WTC11 (cell line): ENCODE measurements at regions not wholly inside any gene's neighbourhood (a gene's known extent, or its start where the extent isn't known, plus 50 kb on each side); places are given as distances from the start of the nearest gene placed in this dataset.

Experiments
- ATAC-seq: fragments of 200-7000 bp; cut with Tn5 transposase; 2 replicates; pipeline ENCODE4 v1.10.0; 2021; ENCODE audit warnings: mild to moderate bottlenecking, moderate library complexity
- CTCF ChIA-PET: fragments of 300-600 bp; sonication (Branson Sonifier 250); formaldehyde crosslinking; loops from one replicate; lab custom pipeline; 2021; ENCODE audit warnings: antibody characterized with exemption; lab: Charles Lee
- POLR2A ChIA-PET: fragments of 350-600 bp; sonication (Branson Sonifier 250); formaldehyde crosslinking; loops from one replicate; lab custom pipeline; 2021; ENCODE audit warnings: antibody characterized with exemption; lab: Charles Lee
- DNase-seq: peaks from one replicate; pipeline ENCODE4 v3.0.0; 2021; ENCODE audit warnings: low spot score
- H3K27ac Mint-ChIP-seq: 2 replicates; pipeline ENCODE4 v1.8.0; 2021; ENCODE audit warnings: mixed read lengths
- H3K27me3 Mint-ChIP-seq: 2 replicates; pipeline ENCODE4 v1.8.0; 2021; ENCODE audit warnings: low read depth, mild to moderate bottlenecking, moderate library complexity, mixed read lengths
- H3K36me3 Mint-ChIP-seq: 2 replicates; pipeline ENCODE4 v1.8.0; 2021; ENCODE audit warnings: mixed read lengths
- H3K4me1 Mint-ChIP-seq: 2 replicates; pipeline ENCODE4 v1.8.0; 2022; ENCODE audit warnings: mixed read lengths
- H3K4me3 Mint-ChIP-seq: 2 replicates; pipeline ENCODE4 v1.8.0; 2021; ENCODE audit warnings: mild to moderate bottlenecking, moderate library complexity, mixed read lengths
- H3K9me3 Mint-ChIP-seq: 2 replicates; pipeline ENCODE4 v1.8.0; 2021; ENCODE audit warnings: mixed read lengths
- ATF2 ChIP-seq: sonication (generic); formaldehyde crosslinking; IDR thresholded peaks from 2 replicates; pipeline ENCODE4 v1.8.1; 2022; ENCODE audit warnings: low read depth, missing genetic modification reagents, borderline replicate concordance
- ATF3 ChIP-seq: sonication (generic); formaldehyde crosslinking; conservative IDR thresholded peaks from 2 replicates; pipeline ENCODE4 v1.8.1; 2022; ENCODE audit warnings: mild to moderate bottlenecking, missing genetic modification reagents
- CBFB ChIP-seq: sonication (generic); formaldehyde crosslinking; IDR thresholded peaks from 2 replicates; pipeline ENCODE4 v1.8.1; 2022; ENCODE audit warnings: mild to moderate bottlenecking, low read depth, missing genetic modification reagents
- CDX4 ChIP-seq: fragments of 250-450 bp; sonication (Bioruptor Pico); IDR thresholded peaks from 2 replicates; pipeline ENCODE4 v1.9.0; 2021; ENCODE audit warnings: moderate library complexity, mild to moderate bottlenecking, inconsistent platforms, borderline replicate concordance
- ERG ChIP-seq: fragments of 250-450 bp; sonication (Bioruptor Pico); IDR thresholded peaks from 2 replicates; pipeline ENCODE4 v1.8.0; 2021; ENCODE audit warnings: mild to moderate bottlenecking
- ESRRA ChIP-seq: sonication (generic); formaldehyde crosslinking; IDR thresholded peaks from 2 replicates; pipeline ENCODE4 v1.8.1; 2022; ENCODE audit warnings: mild to moderate bottlenecking, missing genetic modification reagents, borderline replicate concordance
- FOXP1 ChIP-seq: sonication (generic); formaldehyde crosslinking; IDR thresholded peaks from 2 replicates; pipeline ENCODE4 v1.8.0; 2022; ENCODE audit warnings: missing genetic modification reagents, mild to moderate bottlenecking, moderate library complexity, borderline replicate concordance
- GTF2I ChIP-seq: fragments of 250-450 bp; sonication (Bioruptor Pico); conservative IDR thresholded peaks from 2 replicates; pipeline ENCODE4 v1.4.0; 2021; ENCODE audit warnings: mild to moderate bottlenecking
- JAZF1 ChIP-seq: fragments of 250-450 bp; sonication (Bioruptor Pico); IDR thresholded peaks from 2 replicates; pipeline ENCODE4 v1.9.0; 2021; ENCODE audit warnings: moderate library complexity, mild to moderate bottlenecking, inconsistent platforms
- NFE2L1 ChIP-seq: sonication (generic); formaldehyde crosslinking; IDR thresholded peaks from 2 replicates; pipeline ENCODE4 v1.8.1; 2023; ENCODE audit warnings: missing genetic modification reagents
- NFYB ChIP-seq: sonication (generic); formaldehyde crosslinking; conservative IDR thresholded peaks from 2 replicates; pipeline ENCODE4 v1.8.0; 2022; ENCODE audit warnings: low read depth, missing genetic modification reagents
- NR1H2 ChIP-seq: sonication (generic); formaldehyde crosslinking; IDR thresholded peaks from 2 replicates; pipeline ENCODE4 v1.9.0; 2021; ENCODE audit warnings: mild to moderate bottlenecking, moderate library complexity, missing genetic modification reagents
- PRRX2 ChIP-seq: fragments of 250-450 bp; sonication (Bioruptor Pico); IDR thresholded peaks from 2 replicates; pipeline ENCODE4 v1.8.0; 2021; ENCODE audit warnings: mild to moderate bottlenecking
- RELA ChIP-seq: sonication (generic); formaldehyde crosslinking; IDR thresholded peaks from 2 replicates; pipeline ENCODE4 v1.8.1; 2022; ENCODE audit warnings: missing genetic modification reagents, mild to moderate bottlenecking, borderline replicate concordance
- TCF7 ChIP-seq: sonication (generic); formaldehyde crosslinking; IDR thresholded peaks from 2 replicates; pipeline ENCODE4 v1.8.0; 2022; ENCODE audit warnings: mild to moderate bottlenecking, low read depth, missing genetic modification reagents, moderate library complexity
- ZNF416 ChIP-seq: fragments of 250-450 bp; sonication (Bioruptor Pico); IDR thresholded peaks from 2 replicates; pipeline ENCODE4 v1.9.0; 2021; ENCODE audit warnings: mild to moderate bottlenecking, inconsistent platforms
- TF ChIP-seq, protein P1 (sequence below): sonication (generic); formaldehyde crosslinking; IDR thresholded peaks from 2 replicates; pipeline ENCODE4 v1.8.0; 2023; ENCODE audit warnings: missing genetic modification reagents
- TF ChIP-seq, protein P2 (sequence below): sonication (generic); formaldehyde crosslinking; IDR thresholded peaks from 2 replicates; pipeline ENCODE4 v1.8.0; 2022; ENCODE audit warnings: missing genetic modification reagents
- TF ChIP-seq, protein P3 (sequence below): sonication (generic); formaldehyde crosslinking; IDR thresholded peaks from 2 replicates; pipeline ENCODE4 v1.8.1; 2022; ENCODE audit warnings: low read depth, mild to moderate bottlenecking, moderate library complexity, missing genetic modification reagents, borderline replicate concordance
- TF ChIP-seq, protein P4 (sequence below): sonication (generic); formaldehyde crosslinking; IDR thresholded peaks from 2 replicates; pipeline ENCODE4 v1.8.0; 2022; ENCODE audit warnings: mild to moderate bottlenecking, missing genetic modification reagents

DNA sequence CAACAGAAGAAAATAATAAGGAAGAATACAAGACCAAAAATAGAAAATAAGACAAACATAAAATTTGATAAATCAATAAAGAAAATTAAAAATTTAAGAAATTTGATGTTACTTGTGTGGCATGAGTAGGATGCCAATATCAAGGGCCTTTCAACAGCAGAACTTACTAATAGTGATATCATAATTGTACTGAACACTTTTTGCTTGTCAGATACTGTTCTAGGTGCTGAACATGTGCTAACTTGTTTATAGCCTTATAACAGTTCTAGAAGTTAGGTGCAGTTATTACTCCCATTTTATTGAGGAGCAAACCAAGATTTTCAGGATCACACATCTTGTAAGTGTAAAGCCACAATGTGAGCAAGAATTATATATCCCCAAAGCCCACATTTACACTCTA is 546.0 kb upstream of the EPHA5 start:
- Mint-ChIP-seq H3K36me3 (no peaks in the 10 kb centered on the region), H3K27ac (no peak overlapping the region), H3K4me3 (no peak overlapping the region), H3K27me3 (no peaks in the 10 kb centered on the region), H3K9me3 (no peaks in the 10 kb centered on the region), H3K4me1 (no peaks in the 10 kb centered on the region)
- no peak for ATAC-seq
- POLR2A ChIA-PET: no interaction called here
- TF ChIP-seq NFE2L1 (CRISPR knock-in tag) (no peak), TCF7 (CRISPR knock-in tag) (no peak), NR1H2 (no peak), ZNF416 (CRISPR knock-in tag) (no peak), ATF3 (CRISPR knock-in tag) (no peak), NFYB (no peak), RELA (CRISPR knock-in tag) (no peak), FOXP1 (no peak), ATF2 (CRISPR knock-in tag) (no peak), ERG (CRISPR knock-in tag) (no peak), CDX4 (no peak), GTF2I (CRISPR knock-in tag) (no peak), JAZF1 (CRISPR knock-in tag) (no peak), PRRX2 (CRISPR knock-in tag) (no peak), CBFB (no peak), ESRRA (CRISPR knock-in tag) (no peak)
- TF ChIP-seq, protein P1, sequence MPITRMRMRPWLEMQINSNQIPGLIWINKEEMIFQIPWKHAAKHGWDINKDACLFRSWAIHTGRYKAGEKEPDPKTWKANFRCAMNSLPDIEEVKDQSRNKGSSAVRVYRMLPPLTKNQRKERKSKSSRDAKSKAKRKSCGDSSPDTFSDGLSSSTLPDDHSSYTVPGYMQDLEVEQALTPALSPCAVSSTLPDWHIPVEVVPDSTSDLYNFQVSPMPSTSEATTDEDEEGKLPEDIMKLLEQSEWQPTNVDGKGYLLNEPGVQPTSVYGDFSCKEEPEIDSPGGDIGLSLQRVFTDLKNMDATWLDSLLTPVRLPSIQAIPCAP (CRISPR knock-in tag): no peak
- TF ChIP-seq, protein P2, sequence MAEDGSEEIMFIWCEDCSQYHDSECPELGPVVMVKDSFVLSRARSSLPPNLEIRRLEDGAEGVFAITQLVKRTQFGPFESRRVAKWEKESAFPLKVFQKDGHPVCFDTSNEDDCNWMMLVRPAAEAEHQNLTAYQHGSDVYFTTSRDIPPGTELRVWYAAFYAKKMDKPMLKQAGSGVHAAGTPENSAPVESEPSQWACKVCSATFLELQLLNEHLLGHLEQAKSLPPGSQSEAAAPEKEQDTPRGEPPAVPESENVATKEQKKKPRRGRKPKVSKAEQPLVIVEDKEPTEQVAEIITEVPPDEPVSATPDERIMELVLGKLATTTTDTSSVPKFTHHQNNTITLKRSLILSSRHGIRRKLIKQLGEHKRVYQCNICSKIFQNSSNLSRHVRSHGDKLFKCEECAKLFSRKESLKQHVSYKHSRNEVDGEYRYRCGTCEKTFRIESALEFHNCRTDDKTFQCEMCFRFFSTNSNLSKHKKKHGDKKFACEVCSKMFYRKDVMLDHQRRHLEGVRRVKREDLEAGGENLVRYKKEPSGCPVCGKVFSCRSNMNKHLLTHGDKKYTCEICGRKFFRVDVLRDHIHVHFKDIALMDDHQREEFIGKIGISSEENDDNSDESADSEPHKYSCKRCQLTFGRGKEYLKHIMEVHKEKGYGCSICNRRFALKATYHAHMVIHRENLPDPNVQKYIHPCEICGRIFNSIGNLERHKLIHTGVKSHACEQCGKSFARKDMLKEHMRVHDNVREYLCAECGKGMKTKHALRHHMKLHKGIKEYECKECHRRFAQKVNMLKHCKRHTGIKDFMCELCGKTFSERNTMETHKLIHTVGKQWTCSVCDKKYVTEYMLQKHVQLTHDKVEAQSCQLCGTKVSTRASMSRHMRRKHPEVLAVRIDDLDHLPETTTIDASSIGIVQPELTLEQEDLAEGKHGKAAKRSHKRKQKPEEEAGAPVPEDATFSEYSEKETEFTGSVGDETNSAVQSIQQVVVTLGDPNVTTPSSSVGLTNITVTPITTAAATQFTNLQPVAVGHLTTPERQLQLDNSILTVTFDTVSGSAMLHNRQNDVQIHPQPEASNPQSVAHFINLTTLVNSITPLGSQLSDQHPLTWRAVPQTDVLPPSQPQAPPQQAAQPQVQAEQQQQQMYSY (CRISPR knock-in tag): no peak
- TF ChIP-seq, protein P3, sequence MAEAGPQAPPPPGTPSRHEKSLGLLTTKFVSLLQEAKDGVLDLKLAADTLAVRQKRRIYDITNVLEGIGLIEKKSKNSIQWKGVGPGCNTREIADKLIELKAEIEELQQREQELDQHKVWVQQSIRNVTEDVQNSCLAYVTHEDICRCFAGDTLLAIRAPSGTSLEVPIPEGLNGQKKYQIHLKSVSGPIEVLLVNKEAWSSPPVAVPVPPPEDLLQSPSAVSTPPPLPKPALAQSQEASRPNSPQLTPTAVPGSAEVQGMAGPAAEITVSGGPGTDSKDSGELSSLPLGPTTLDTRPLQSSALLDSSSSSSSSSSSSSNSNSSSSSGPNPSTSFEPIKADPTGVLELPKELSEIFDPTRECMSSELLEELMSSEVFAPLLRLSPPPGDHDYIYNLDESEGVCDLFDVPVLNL (CRISPR knock-in tag): no peak
- TF ChIP-seq, protein P4, sequence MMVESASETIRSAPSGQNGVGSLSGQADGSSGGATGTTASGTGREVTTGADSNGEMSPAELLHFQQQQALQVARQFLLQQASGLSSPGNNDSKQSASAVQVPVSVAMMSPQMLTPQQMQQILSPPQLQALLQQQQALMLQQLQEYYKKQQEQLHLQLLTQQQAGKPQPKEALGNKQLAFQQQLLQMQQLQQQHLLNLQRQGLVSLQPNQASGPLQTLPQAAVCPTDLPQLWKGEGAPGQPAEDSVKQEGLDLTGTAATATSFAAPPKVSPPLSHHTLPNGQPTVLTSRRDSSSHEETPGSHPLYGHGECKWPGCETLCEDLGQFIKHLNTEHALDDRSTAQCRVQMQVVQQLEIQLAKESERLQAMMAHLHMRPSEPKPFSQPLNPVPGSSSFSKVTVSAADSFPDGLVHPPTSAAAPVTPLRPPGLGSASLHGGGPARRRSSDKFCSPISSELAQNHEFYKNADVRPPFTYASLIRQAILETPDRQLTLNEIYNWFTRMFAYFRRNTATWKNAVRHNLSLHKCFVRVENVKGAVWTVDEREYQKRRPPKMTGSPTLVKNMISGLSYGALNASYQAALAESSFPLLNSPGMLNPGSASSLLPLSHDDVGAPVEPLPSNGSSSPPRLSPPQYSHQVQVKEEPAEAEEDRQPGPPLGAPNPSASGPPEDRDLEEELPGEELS: no peak
- no peak for DNase-seq
- CTCF ChIA-PET: no interaction called here
